BE2C (cell line): ENCODE measurements at regions not wholly inside any gene's neighbourhood (a gene's known extent, or its start where the extent isn't known, plus 50 kb on each side); places are given as distances from the start of the nearest gene placed in this dataset.

Source experiments
- DNase-seq: peaks from one replicate; pipeline ENCODE4 v3.0.0-alpha.2; 2020
- H3K27me3 ChIP-seq: fragments of 250-450 bp; sonication (Bioruptor Pico); 2 replicates; pipeline ENCODE4 v1.5.1; 2020; ENCODE audit warnings: mild to moderate bottlenecking
- H3K36me3 ChIP-seq: fragments of 250-450 bp; sonication (Bioruptor Pico); 2 replicates; pipeline ENCODE4 v1.5.1; 2020; ENCODE audit warnings: mild to moderate bottlenecking
- H3K4me1 ChIP-seq: fragments of 250-450 bp; sonication (Bioruptor Pico); 2 replicates; pipeline ENCODE4 v1.5.1; 2020
- H3K4me3 ChIP-seq: 2 replicates; pipeline ENCODE4 v1.5.1; 2011; ENCODE audit warnings: low read depth, low read length
- H3K9me3 ChIP-seq: fragments of 250-450 bp; sonication (Bioruptor Pico); 2 replicates; pipeline ENCODE4 v1.5.1; 2020
- CTCF ChIP-seq: IDR thresholded peaks from 2 replicates; pipeline ENCODE4 v1.5.1; 2012; ENCODE audit warnings: mild to moderate bottlenecking, low read depth, low read length

- H3K27me3 ChIP-seq: no peaks in the 10 kb centered on the region
- TF ChIP-seq CTCF: no peak
- H3K4me1 ChIP-seq: no peaks in the 10 kb centered on the region
- no peaks in the 10 kb centered on the region for H3K9me3 ChIP-seq
- no peak overlapping the region for H3K4me3 ChIP-seq
- DNase-seq: no peak
- H3K36me3 ChIP-seq: no peaks in the 10 kb centered on the region
Measured at GRCh38 chr18:33898427-33898826, 320.4 kb downstream of the ASXL3 start.

GRCh38 chr18:33878213-33878612 lies 300.2 kb downstream of the ASXL3 start:
- H3K36me3 ChIP-seq: no peaks in the 10 kb centered on the region
- H3K4me1 ChIP-seq: no peaks in the 10 kb centered on the region
- DNase-seq: no peak
- no peak overlapping the region for H3K4me3 ChIP-seq
- no peak for TF ChIP-seq CTCF
- H3K9me3 ChIP-seq: no peaks in the 10 kb centered on the region
- no peaks in the 10 kb centered on the region for H3K27me3 ChIP-seq

- H3K4me1 ChIP-seq: no peaks in the 10 kb centered on the region
- no peak for TF ChIP-seq CTCF
- no peak for DNase-seq
- H3K4me3 ChIP-seq: no peak overlapping the region
- no peaks in the 10 kb centered on the region for H3K9me3 ChIP-seq
- H3K27me3 ChIP-seq: no peaks in the 10 kb centered on the region
- no peaks in the 10 kb centered on the region for H3K36me3 ChIP-seq
Measured at GRCh38 chr18:33875029-33875565, 297.1 kb downstream of the ASXL3 start.

- H3K36me3 ChIP-seq: no peaks in the 10 kb centered on the region
- H3K4me3 ChIP-seq: no peak overlapping the region
- TF ChIP-seq CTCF: no peak
- no peak for DNase-seq
- no peaks in the 10 kb centered on the region for H3K9me3 ChIP-seq
- H3K27me3 ChIP-seq: no peaks in the 10 kb centered on the region
- H3K4me1 ChIP-seq: no peaks in the 10 kb centered on the region
Measured at GRCh38 chr18:33873112-33873511, 295.1 kb downstream of the ASXL3 start.

- no peaks in the 10 kb centered on the region for H3K27me3 ChIP-seq
- no peak for TF ChIP-seq CTCF
- no peaks in the 10 kb centered on the region for H3K9me3 ChIP-seq
- H3K4me3 ChIP-seq: no peak overlapping the region
- no peaks in the 10 kb centered on the region for H3K36me3 ChIP-seq
- no peak for DNase-seq
- no peaks in the 10 kb centered on the region for H3K4me1 ChIP-seq
Measured at GRCh38 chr18:33871363-33872025, 293.5 kb downstream of the ASXL3 start.

GRCh38 chr18:33870059-33870458 lies 292.0 kb downstream of the ASXL3 start:
- H3K4me1 ChIP-seq: no peaks in the 10 kb centered on the region
- H3K36me3 ChIP-seq: no peaks in the 10 kb centered on the region
- H3K9me3 ChIP-seq: no peaks in the 10 kb centered on the region
- H3K27me3 ChIP-seq: no peaks in the 10 kb centered on the region
- no peak overlapping the region for H3K4me3 ChIP-seq
- no peak for DNase-seq
- TF ChIP-seq CTCF: no peak
